Small intestine (tissue), 7 donors: ENCODE measurements at regions not wholly inside any gene's neighbourhood (a gene's known extent, or its start where the extent isn't known, plus 50 kb on each side); places are given as distances from the start of the nearest gene placed in this dataset.

Experiments
- DNase-seq, 2 donors: peaks; one replicate each; pipeline versions ENCODE4 v3.0.0 to v3.0.0-alpha.2; 2013
- FAIRE-seq: peaks from 2 replicates; lab custom pipeline; 2012; peaks lifted over from hg19 to GRCh38; lab: Jason Lieb, UNC
- H3K27ac ChIP-seq, 3 donors: one replicate each; pipeline ENCODE4 v1.5.1; 2013; ENCODE audit warnings: low read length in 2 of 3, mild to moderate bottlenecking in 2 of 3, control low read depth in 1 of 3, inconsistent platforms in 1 of 3, low read depth in 1 of 3, moderate library complexity in 1 of 3
- H3K27me3 ChIP-seq, 3 donors: one replicate each; pipeline ENCODE4 v1.6.1; 2013; ENCODE audit warnings: low read length in 3 of 3, inconsistent platforms in 1 of 3; ENCODE audit not compliant: control insufficient read depth in 3 of 3, insufficient read depth in 3 of 3
- H3K36me3 ChIP-seq, 3 donors: one replicate each; pipeline ENCODE4 v1.6.1; 2013; ENCODE audit warnings: low read length in 3 of 3, inconsistent platforms in 1 of 3, low read depth in 1 of 3, mild to moderate bottlenecking in 1 of 3, moderate library complexity in 1 of 3; ENCODE audit not compliant: control insufficient read depth in 3 of 3, insufficient read depth in 2 of 3
- H3K4me1 ChIP-seq, 3 donors: one replicate each; pipeline ENCODE4 v1.6.1; 2013; ENCODE audit warnings: low read length in 2 of 3, inconsistent platforms in 1 of 3, low read depth in 1 of 3, mild to moderate bottlenecking in 1 of 3, moderate library complexity in 1 of 3; ENCODE audit not compliant: control insufficient read depth in 3 of 3, insufficient read depth in 2 of 3
- H3K4me3 ChIP-seq, 3 donors: one replicate each; pipeline ENCODE4 v1.5.1; 2013; ENCODE audit warnings: low read length in 3 of 3, control low read depth in 1 of 3, inconsistent platforms in 1 of 3, low read depth in 1 of 3, mild to moderate bottlenecking in 1 of 3, moderate library complexity in 1 of 3
- H3K9me3 ChIP-seq, 2 donors: one replicate each; pipeline ENCODE4 v1.6.1; 2013; ENCODE audit warnings: low read depth in 1 of 2, low read length in 1 of 2; ENCODE audit not compliant: control insufficient read depth in 2 of 2, insufficient read depth in 1 of 2
- WGBS, 3 donors: extraction: QIAGEN DNeasy Blood & Tissue Kit; methylation state at CpG; one replicate each; pipeline ENCODE4 v1.1.7; 2013; 5-methylcytosine and 5-hydroxymethylcytosine counted together
- donor health status: healthy with polysubstance abuse.
- donor health status: control.
- donor health status: control.
- donor health status: Bipolar disorder and iron deficiency.
- donor health status: healthy.

DNA sequence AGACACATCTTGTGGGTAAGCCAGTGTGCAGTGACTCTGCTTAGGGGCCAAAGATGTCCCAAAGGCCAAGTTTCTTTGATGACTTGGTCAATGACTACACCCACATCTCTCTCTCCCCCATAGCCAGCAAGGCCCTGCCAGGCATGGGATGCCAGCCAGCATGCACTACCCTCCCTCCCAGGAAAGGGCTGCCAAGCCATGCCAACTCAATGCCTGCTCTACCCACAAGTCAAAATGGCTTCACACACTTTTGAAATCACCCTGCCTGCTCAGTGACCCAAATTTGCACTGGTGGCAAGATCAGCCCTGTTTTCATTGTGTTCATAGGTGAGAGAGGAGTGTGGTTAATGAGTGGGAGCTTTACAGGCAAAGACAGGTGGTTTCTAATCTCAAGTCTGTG, 112.5 kb downstream of the MATN1 start:
- Histone ChIP-seq H3K4me3 (no peak overlapping the region), H3K36me3 (no peaks in the 10 kb centered on the region), H3K27ac (no peak overlapping the region), H3K9me3 (no peaks in the 10 kb centered on the region), H3K27me3 (no peaks in the 10 kb centered on the region), H3K4me1 (no peaks in the 10 kb centered on the region)
- DNase-seq (no peak), FAIRE-seq (no peak)

DNA sequence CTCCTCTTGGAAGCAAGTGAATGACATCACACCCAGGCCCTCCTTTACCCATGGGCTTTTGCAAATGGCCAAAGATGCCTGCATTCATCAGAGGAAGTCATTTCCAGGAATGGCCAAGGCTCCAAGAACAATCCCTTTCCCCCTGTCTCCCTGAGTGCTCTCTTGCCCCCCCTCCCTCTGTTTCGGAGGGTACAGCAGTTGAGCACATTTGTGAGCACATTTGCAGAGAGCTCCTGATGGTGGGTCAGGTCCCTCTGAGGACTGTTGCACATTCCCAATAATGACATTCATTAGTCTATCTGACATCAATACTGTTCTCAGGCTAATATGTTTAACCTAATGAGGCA, 113.4 kb downstream of the MATN1 start:
- H3K27ac ChIP-seq = no peak overlapping the region
- H3K9me3 ChIP-seq = no peaks in the 10 kb centered on the region
- H3K4me1 ChIP-seq = no peaks in the 10 kb centered on the region
- no peaks in the 10 kb centered on the region for H3K36me3 ChIP-seq
- 44 to 58% (median 55%) methylated on average over 1 of the region's 1 CpG for WGBS, 3 donors
- no peaks in the 10 kb centered on the region for H3K27me3 ChIP-seq
- DNase-seq (no peak), FAIRE-seq (no peak)
- H3K4me3 ChIP-seq = no peak overlapping the region

DNA sequence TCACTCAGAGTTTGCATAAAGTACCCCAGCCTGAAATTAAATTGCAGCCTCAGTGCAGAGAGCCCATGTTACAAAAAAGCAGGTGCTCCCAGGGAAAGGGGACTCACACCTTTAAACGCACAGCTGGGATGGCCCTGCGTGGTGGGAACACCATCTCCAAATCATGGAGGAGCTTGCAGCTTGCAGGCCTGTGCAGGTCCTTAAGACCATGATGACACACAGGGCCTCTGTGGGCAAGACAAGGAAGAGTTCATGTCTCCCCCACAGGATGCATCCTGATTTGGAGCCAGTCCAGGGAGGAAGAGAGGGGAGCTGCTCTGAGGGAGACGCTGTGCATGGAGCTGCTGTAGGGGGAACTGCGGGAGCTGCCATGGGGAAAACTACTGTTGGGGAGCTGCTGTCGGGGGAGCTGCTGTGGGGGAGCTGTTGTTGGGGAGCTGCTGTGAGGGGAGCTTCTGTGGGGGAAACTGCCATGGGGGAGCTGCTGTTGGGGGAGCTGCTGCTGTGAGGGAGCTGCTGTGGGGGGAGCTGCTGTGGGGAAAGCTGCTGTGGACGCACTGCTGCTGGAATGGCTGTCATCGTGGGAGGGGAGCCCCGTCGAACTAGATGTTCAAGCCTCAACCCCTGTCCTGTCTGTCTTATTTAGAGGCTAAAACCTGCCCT, 113.9 kb downstream of the MATN1 start:
- Histone ChIP-seq H3K27ac (no peak overlapping the region), H3K4me1 (no peaks in the 10 kb centered on the region), H3K9me3 (no peaks in the 10 kb centered on the region), H3K36me3 (no peaks in the 10 kb centered on the region), H3K4me3 (no peak overlapping the region), H3K27me3 (no peaks in the 10 kb centered on the region)
- WGBS, 3 donors = 66 to 79% (median 70%) methylated on average over 8 to 9 of the region's 9 CpGs
- DNase-seq (no peak), FAIRE-seq (no peak)

DNA sequence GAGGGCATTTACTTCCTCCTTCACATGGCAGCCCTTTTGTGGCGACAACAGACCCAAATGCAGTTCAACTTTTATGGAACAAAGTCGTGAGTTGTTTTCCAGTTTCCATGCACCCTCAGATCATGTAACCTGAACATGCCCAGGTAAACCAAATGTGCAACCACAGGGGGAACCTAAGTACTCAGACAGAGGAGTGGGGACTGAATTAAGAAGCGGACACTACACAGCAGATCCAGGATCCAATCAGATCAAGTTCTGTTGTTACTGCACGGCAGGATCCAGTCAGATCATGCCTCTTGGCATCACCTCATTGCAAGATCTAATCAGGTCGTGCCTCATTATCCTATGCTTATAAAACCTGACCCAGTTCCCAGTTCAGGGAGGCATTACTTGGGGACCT, 115.7 kb downstream of the MATN1 start:
- FAIRE-seq (no peak), DNase-seq (no peak)
- Histone ChIP-seq H3K27ac (no peak overlapping the region), H3K36me3 (no peaks in the 10 kb centered on the region), H3K27me3 (no peaks in the 10 kb centered on the region), H3K9me3 (no peaks in the 10 kb centered on the region), H3K4me1 (no peaks in the 10 kb centered on the region), H3K4me3 (no peak overlapping the region)
- 57 to 66% (median 65%) methylated on average over 5 of the region's 5 CpGs for WGBS, 3 donors

DNA sequence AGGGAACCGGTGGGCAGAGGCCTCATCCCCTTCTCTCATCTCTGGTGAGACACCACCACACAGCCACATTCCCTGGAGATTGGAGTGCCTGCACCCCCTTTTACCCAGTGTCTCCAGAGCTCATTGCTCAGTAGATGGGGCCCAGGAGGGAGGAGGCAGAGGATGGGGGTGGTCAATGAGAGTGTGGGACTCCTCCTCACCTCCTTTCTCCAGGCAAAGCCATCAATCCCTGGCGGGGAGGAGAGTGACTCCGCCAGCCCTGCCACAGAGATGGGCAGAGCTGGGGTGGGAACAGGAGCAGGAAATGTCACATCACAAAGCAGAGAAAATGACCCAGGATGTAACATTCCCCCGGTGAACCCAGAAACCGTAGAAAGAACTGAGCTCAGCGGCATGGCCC, 117.2 kb downstream of the MATN1 start:
- FAIRE-seq = no peak
- no peak overlapping the region for H3K4me3 ChIP-seq
- no peak overlapping the region for H3K27ac ChIP-seq
- WGBS, 3 donors = 39 to 76% (median 56%) methylated on average over 6 of the region's 6 CpGs
- DNase-seq = no peak
- no peaks in the 10 kb centered on the region for H3K36me3 ChIP-seq
- H3K9me3 ChIP-seq = no peaks in the 10 kb centered on the region
- peaks cover 0 to 2% (median 0%) of the 10 kb centered on the region in 3 donors for H3K27me3 ChIP-seq
- no peaks in the 10 kb centered on the region for H3K4me1 ChIP-seq

DNA sequence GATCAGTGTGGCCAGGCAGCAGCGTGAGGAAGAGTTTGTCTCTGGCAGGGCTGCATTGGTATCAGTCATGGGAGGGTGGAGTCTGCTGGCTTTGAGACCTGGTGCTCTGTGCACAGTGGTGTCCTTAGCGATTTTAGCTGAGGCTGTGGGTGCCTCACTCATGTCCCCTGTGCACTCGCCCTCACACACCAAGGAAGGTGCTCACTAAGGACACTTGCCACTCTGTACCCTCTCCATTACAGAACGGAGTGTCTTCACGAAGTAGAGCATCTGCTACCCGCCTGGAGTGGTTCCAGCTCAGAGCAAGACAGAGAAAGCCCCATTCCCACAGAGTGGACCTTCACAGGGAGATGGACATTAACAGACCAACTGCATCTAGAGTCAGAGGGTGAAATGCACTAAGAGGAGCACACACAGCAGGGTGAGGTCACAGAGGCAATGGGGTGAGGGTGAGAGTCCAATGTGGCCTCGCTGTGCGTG, 117.9 kb downstream of the MATN1 start:
- Histone ChIP-seq H3K9me3 (no peaks in the 10 kb centered on the region), H3K4me3 (no peak overlapping the region), H3K36me3 (no peaks in the 10 kb centered on the region), H3K4me1 (no peaks in the 10 kb centered on the region), H3K27me3 (peaks cover 0 to 2% (median 0%) of the 10 kb centered on the region in 3 donors), H3K27ac (no peak overlapping the region)
- FAIRE-seq = no peak
- DNase-seq = no peak
- WGBS, 3 donors = 52 to 63% (median 53%) methylated on average over 8 of the region's 8 CpGs

DNA sequence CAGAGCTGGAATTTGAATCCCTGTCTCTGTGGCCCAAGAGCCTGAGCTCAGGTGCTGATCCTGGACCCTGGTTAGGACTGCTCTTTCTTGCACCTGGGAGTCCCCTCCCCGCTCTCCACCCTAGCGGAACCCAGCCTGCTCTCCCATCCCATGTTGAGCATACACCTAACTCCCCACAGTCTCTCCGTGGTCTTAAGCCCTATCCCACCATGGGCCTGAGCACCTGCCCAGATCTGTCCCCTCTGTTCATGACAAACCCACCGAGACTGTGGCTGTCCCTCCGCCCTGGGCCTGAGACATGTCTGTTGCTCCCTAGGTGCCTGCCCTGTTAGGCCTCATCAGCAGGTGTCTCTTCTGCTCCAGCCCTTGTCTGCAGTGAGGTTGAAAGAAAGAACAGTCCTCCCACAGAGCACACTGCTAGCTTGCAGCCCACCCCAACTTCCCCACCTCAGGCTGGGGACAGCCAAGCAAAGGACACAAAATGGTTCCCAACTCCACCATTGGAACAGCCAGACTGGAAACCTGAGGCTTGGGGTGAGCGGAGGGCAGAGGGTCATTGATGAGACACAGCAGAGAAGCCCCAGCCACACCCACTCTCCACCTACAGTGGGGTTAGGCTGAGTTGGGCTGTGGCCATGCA, 118.5 kb downstream of the MATN1 start:
- Histone ChIP-seq H3K27ac (no peak overlapping the region), H3K4me1 (no peaks in the 10 kb centered on the region), H3K4me3 (no peak overlapping the region), H3K27me3 (peaks cover 0 to 2% (median 0%) of the 10 kb centered on the region in 3 donors), H3K9me3 (no peaks in the 10 kb centered on the region), H3K36me3 (no peaks in the 10 kb centered on the region)
- WGBS, 3 donors = 76 to 83% (median 82%) methylated on average over 6 of the region's 6 CpGs
- no peak for FAIRE-seq
- DNase-seq = no peak

DNA sequence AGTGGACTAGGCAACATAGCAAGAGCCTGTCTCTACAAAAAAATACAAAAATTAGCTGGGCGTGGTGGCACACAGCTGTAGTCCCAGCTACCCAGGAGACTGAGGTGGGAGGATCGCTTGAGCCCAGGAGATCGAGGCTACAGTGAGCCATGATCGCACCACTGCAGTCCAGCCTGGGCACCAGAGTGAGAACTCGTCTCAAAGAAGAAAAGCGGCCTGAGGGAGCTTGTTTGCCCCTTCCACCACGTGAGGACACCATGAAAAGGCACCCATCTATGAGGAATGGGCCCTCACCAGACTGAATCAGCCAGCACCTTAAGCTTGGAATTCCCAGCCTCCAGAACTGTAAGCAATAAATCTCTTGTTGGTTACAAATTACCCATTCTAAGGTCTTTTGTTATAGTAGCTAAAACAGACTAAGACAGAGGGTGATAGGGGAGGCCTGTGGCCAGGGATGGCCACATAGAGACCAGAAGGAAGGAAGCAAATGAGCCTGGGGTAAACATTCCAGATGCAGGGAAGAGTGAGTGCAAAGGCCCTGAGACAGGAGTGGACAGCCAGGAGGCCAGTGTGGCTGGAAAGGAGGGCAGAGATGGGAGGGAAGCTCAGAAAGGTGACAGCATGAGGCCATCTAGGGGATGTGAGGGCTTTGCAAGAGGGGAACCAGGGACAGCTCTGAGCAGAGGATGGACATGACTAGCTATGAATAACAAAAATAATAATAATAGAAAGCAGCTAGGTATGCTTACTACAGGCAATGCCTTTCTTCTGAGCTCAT, 120.1 kb downstream of the MATN1 start:
- H3K27me3 ChIP-seq = peaks cover 0 to 5% (median 0%) of the 10 kb centered on the region in 3 donors
- no peaks in the 10 kb centered on the region for H3K9me3 ChIP-seq
- no peak overlapping the region for H3K4me3 ChIP-seq
- H3K4me1 ChIP-seq = no peaks in the 10 kb centered on the region
- 65 to 77% (median 72%) methylated on average over 7 of the region's 7 CpGs for WGBS, 3 donors
- H3K27ac ChIP-seq = no peak overlapping the region
- H3K36me3 ChIP-seq = no peaks in the 10 kb centered on the region
- FAIRE-seq = no peak
- DNase-seq = no peak
